ENCODE measurements at regions not wholly inside any gene's neighbourhood (a gene's known extent, or its start where the extent isn't known, plus 50 kb on each side); places are given as distances from the start of the nearest gene placed in this dataset.
"Not testable (repeated sequence)": the region's sequence is repeated elsewhere in the genome, so short reads cannot be mapped to it uniquely, and the experiment has no call there.

DNA sequence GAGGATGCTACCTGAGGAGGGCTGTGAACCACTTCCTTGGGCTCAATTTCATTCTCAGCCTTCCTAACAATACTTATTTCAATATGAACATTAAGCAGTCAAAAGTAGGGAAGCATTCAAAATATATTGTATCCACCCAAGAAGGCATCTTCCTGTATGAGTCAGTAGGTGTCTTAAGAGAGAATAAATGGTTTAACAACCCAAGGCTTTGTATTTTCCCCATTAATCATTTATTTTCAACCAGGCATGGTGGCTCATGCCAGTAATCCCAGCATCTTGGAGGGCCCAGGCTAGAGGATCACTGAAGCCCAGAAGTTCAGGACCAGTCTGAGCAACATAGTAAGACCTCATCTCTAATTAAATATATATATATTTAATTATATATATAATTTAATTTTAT is 74.5 kb upstream of the MARCKS start:
- Mint-ChIP-seq H3K27me3 (ENCODE audit: unreplicated experiment) (no peaks in the 10 kb centered on the region), H3K4me1 (ENCODE audit: unreplicated experiment) (no peaks in the 10 kb centered on the region), H3K9me3 (ENCODE audit: unreplicated experiment) (no peaks in the 10 kb centered on the region), H3K36me3 (ENCODE audit: unreplicated experiment) (no peaks in the 10 kb centered on the region), H3K4me3 (ENCODE audit: unreplicated experiment) (no peak overlapping the region), H3K27ac (ENCODE audit: unreplicated experiment) (no peak overlapping the region)
- TF ChIP-seq, protein P1, sequence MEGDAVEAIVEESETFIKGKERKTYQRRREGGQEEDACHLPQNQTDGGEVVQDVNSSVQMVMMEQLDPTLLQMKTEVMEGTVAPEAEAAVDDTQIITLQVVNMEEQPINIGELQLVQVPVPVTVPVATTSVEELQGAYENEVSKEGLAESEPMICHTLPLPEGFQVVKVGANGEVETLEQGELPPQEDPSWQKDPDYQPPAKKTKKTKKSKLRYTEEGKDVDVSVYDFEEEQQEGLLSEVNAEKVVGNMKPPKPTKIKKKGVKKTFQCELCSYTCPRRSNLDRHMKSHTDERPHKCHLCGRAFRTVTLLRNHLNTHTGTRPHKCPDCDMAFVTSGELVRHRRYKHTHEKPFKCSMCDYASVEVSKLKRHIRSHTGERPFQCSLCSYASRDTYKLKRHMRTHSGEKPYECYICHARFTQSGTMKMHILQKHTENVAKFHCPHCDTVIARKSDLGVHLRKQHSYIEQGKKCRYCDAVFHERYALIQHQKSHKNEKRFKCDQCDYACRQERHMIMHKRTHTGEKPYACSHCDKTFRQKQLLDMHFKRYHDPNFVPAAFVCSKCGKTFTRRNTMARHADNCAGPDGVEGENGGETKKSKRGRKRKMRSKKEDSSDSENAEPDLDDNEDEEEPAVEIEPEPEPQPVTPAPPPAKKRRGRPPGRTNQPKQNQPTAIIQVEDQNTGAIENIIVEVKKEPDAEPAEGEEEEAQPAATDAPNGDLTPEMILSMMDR (IDR thresholded peaks at IDR 0.05): no peak
- DNase-seq (ENCODE audit: extremely low spot score, unreplicated experiment): no peak

DNA sequence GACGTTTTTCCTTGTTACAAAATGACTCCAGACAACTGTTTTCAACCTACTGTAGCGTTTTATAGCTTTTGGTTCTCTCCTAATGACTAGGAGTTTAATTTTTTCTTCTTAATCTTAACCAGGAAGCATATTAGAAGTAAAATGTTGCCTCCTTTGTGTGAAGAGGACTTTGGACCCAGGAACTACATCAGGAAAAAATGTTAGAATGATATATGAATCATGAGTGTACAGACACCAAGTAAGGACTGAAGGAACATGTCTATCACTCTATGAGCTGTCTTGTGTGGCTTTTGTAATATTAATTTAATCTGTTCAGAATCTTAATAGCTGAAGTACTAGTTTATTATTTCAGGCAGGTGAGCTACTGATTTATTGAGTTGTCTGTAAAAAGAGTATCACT is 71.0 kb upstream of the MARCKS start:
- TF ChIP-seq, protein P1 (IDR thresholded peaks at IDR 0.05): no peak
- no peak for DNase-seq (ENCODE audit: extremely low spot score, unreplicated experiment)
- no peaks in the 10 kb centered on the region for H3K9me3 Mint-ChIP-seq (ENCODE audit: unreplicated experiment)
- H3K27me3 Mint-ChIP-seq (ENCODE audit: unreplicated experiment): no peaks in the 10 kb centered on the region
- H3K4me1 Mint-ChIP-seq (ENCODE audit: unreplicated experiment): no peaks in the 10 kb centered on the region
- no peaks in the 10 kb centered on the region for H3K36me3 Mint-ChIP-seq (ENCODE audit: unreplicated experiment)
- H3K27ac Mint-ChIP-seq (ENCODE audit: unreplicated experiment): no peak overlapping the region
- no peak overlapping the region for H3K4me3 Mint-ChIP-seq (ENCODE audit: unreplicated experiment)

DNA sequence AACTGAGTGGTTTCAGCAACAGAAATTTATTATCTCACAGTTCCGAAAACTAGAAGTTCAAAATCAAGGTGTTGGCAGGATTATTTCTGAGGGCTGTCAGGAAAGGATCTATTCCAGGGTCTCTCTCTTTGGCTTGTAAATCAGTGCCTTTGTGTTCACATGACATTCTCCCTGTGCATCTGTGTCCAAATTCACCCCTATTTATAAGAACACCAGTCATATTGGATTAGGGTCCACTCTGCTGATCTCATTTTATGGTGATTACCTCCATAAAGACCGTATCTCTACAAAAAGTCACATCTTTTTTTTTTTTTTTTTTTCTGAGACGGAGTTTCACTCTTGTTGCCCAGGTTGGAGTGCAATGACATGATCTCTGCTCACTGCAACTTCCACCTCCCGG is 68.6 kb upstream of the MARCKS start:
- H3K4me1 Mint-ChIP-seq (ENCODE audit: unreplicated experiment): no peaks in the 10 kb centered on the region
- H3K27ac Mint-ChIP-seq (ENCODE audit: unreplicated experiment): no peak overlapping the region
- no peaks in the 10 kb centered on the region for H3K9me3 Mint-ChIP-seq (ENCODE audit: unreplicated experiment)
- H3K36me3 Mint-ChIP-seq (ENCODE audit: unreplicated experiment): no peaks in the 10 kb centered on the region
- no peak for DNase-seq (ENCODE audit: extremely low spot score, unreplicated experiment)
- no peaks in the 10 kb centered on the region for H3K27me3 Mint-ChIP-seq (ENCODE audit: unreplicated experiment)
- TF ChIP-seq, protein P1 (IDR thresholded peaks at IDR 0.05): no peak
- no peak overlapping the region for H3K4me3 Mint-ChIP-seq (ENCODE audit: unreplicated experiment)

DNA sequence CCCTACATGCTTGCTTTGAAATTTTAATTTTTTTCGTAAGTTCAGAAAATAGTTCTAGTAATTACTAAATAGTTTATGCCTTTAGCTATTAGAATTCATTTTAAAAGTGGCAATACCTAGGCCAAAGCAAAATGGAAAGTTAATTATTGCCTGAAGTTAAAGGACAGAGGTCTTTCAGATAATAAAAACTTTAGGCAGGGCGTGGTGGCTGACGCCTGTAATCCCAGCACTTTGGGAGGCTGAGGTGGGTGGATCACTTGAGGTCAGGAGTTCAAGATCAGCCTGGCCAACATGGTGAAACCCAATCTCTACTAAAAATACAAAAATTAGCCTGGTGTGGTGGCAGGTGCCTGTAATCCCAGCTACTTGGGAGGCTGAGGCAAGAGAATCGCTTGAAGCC is 65.9 kb upstream of the MARCKS start:
- H3K4me1 Mint-ChIP-seq (ENCODE audit: unreplicated experiment); DNase-seq (ENCODE audit: extremely low spot score, unreplicated experiment); H3K27ac Mint-ChIP-seq (ENCODE audit: unreplicated experiment): not testable (repeated sequence)

DNA sequence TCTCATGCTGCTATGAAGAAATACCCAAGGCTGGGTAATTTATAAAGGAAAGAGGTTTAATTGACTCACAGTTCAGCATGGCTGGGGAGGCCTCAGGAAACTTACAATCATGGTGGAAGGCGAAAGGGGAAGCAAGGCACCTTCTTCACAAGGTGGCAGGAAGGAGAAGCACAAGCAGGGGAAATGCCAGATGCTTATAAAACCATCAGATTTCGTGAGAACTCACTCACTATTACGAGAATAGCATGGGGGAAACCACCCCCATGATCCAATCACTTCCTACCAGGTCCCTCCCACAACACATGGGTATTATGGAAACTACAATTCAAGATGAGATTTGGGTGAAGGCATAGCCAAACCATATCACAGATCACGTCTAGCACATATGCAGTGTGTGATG is 61.8 kb upstream of the MARCKS start:
- not testable (repeated sequence) for DNase-seq (ENCODE audit: extremely low spot score, unreplicated experiment); H3K4me3 Mint-ChIP-seq (ENCODE audit: unreplicated experiment); H3K9me3 Mint-ChIP-seq (ENCODE audit: unreplicated experiment); H3K36me3 Mint-ChIP-seq (ENCODE audit: unreplicated experiment); H3K4me1 Mint-ChIP-seq (ENCODE audit: unreplicated experiment); H3K27me3 Mint-ChIP-seq (ENCODE audit: unreplicated experiment); H3K27ac Mint-ChIP-seq (ENCODE audit: unreplicated experiment)

More for the DNA sequence above, 65.9 kb upstream of the MARCKS start:
- H3K27me3 Mint-ChIP-seq (ENCODE audit: unreplicated experiment); H3K36me3 Mint-ChIP-seq (ENCODE audit: unreplicated experiment); H3K4me3 Mint-ChIP-seq (ENCODE audit: unreplicated experiment); H3K9me3 Mint-ChIP-seq (ENCODE audit: unreplicated experiment): not testable (repeated sequence)

DNA sequence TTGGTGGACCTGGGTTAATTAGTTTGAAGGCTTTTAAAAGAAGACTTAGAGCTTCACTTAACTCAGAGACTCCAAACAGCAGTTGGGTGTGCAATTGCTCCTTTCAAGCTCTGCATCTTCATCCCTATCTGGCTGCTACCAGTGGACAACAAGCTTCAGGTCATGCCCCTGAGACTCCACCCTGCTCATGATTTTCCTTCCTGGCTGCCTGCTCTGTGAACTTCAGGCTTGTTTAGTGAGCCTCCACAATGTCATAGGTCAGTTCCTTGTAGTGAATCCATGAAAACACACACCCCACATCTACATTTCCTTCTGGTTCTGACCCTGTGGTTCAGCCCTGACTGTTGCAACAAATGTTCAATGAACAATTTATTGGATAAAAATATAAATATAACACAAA is 61.1 kb upstream of the MARCKS start:
- no peak for DNase-seq (ENCODE audit: extremely low spot score, unreplicated experiment)
- no peaks in the 10 kb centered on the region for H3K4me1 Mint-ChIP-seq (ENCODE audit: unreplicated experiment)
- no peak overlapping the region for H3K4me3 Mint-ChIP-seq (ENCODE audit: unreplicated experiment)
- no peaks in the 10 kb centered on the region for H3K27me3 Mint-ChIP-seq (ENCODE audit: unreplicated experiment)
- no peaks in the 10 kb centered on the region for H3K9me3 Mint-ChIP-seq (ENCODE audit: unreplicated experiment)
- TF ChIP-seq, protein P1 (IDR thresholded peaks at IDR 0.05): no peak
- H3K27ac Mint-ChIP-seq (ENCODE audit: unreplicated experiment): no peak overlapping the region
- H3K36me3 Mint-ChIP-seq (ENCODE audit: unreplicated experiment): no peaks in the 10 kb centered on the region

Measured in osteocyte (in vitro differentiated cells).